ENCODE measurements at regions not wholly inside any gene's neighbourhood (a gene's known extent, or its start where the extent isn't known, plus 50 kb on each side); places are given as distances from the start of the nearest gene placed in this dataset.

GRCh38 chrX:109848461-109849050 lies 115.5 kb upstream of the ACSL4 start:
- H3K27ac Mint-ChIP-seq (ENCODE audit: unreplicated experiment) = peak overlapping the region; percentile 26
- no peak for DNase-seq
- Histone ChIP-seq H3K4me3 (ENCODE audit: low read depth, low read length) (no peak overlapping the region), H3K4me1 (peaks cover 13% of the 10 kb centered on the region; the same call in 1 of the 2 replicates), H3K27me3 (replicated peaks; ENCODE audit: control insufficient read depth, insufficient read depth, low read length) (no peaks in the 10 kb centered on the region), H3K36me3 (ENCODE audit: control insufficient read depth, insufficient read depth, low read length) (no peaks in the 10 kb centered on the region), H3K9me3 (no peaks in the 10 kb centered on the region)
- no peaks in the 10 kb centered on the region for H3K36me3 Mint-ChIP-seq (ENCODE audit: insufficient read depth, unreplicated experiment)
- TF ChIP-seq CTCF (IDR thresholded peaks at IDR 0.05; ENCODE audit: insufficient read depth in 1 of 2, low read depth in 1 of 2, low read length in 1 of 2, severe bottlenecking in 1 of 2, unreplicated experiment in 1 of 2) = no peak
- H3K4me3 Mint-ChIP-seq (ENCODE audit: unreplicated experiment) = no peak overlapping the region
- no peaks in the 10 kb centered on the region for H3K9me3 Mint-ChIP-seq (ENCODE audit: unreplicated experiment)
- POLR2A ChIA-PET = no interaction called here
- BruUV-seq (replicated peaks) = no TSS peak
- CTCF ChIA-PET = interaction anchor here (1.1 kb wide), 1 partner anchor 56 kb away, joined by 4 read pairs; no protein-coding TSS in a partner anchor
- H3K4me1 Mint-ChIP-seq (ENCODE audit: low read depth, unreplicated experiment) = peaks cover 9% of the 10 kb centered on the region
- H3K27me3 Mint-ChIP-seq (ENCODE audit: insufficient read depth, unreplicated experiment) = no peaks in the 10 kb centered on the region
- intact Hi-C loops (cut with micrococcal nuclease; ENCODE audit: unreplicated experiment) = no loop called here

DNA sequence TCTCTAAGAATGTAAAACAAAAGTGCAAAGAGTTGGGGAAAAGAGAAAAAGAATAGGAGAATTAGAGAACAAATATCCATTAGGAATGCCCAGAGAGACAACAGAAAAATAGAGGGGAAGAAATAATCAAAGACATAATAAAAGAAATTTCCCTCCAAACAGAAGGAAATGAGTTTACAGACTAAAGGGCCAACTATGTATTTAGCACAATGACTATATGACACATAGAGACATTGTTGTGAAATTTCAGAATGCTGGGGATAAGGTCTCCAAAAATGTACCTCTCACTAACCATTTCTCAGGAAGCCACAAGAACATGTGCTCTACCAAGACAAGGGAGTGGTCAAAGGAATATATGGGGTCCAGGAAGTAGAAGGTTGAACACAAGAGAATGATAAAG lies 121.0 kb upstream of the ACSL4 start:
- Histone ChIP-seq H3K27me3 (replicated peaks; ENCODE audit: control insufficient read depth, insufficient read depth, low read length) (no peaks in the 10 kb centered on the region), H3K9me3 (no peaks in the 10 kb centered on the region), H3K36me3 (ENCODE audit: control insufficient read depth, insufficient read depth, low read length) (no peaks in the 10 kb centered on the region), H3K4me1 (no peaks in the 10 kb centered on the region), H3K4me3 (ENCODE audit: low read depth, low read length) (no peak overlapping the region)
- intact Hi-C loops (cut with micrococcal nuclease; ENCODE audit: unreplicated experiment) = no loop called here
- ChIA-PET POLR2A (no interaction called here), CTCF (interaction anchor here (0.6 kb wide), 1 partner anchor 141 kb away, joined by 3 read pairs; no protein-coding TSS in a partner anchor)
- Mint-ChIP-seq H3K36me3 (ENCODE audit: insufficient read depth, unreplicated experiment) (no peaks in the 10 kb centered on the region), H3K27ac (ENCODE audit: unreplicated experiment) (no peak overlapping the region), H3K9me3 (ENCODE audit: unreplicated experiment) (no peaks in the 10 kb centered on the region), H3K4me1 (ENCODE audit: low read depth, unreplicated experiment) (no peaks in the 10 kb centered on the region), H3K27me3 (ENCODE audit: insufficient read depth, unreplicated experiment) (no peaks in the 10 kb centered on the region), H3K4me3 (ENCODE audit: unreplicated experiment) (no peak overlapping the region)
- DNase-seq = no peak
- BruUV-seq (replicated peaks) = no TSS peak
- TF ChIP-seq CTCF (IDR thresholded peaks at IDR 0.05; ENCODE audit: insufficient read depth in 1 of 2, low read depth in 1 of 2, low read length in 1 of 2, severe bottlenecking in 1 of 2, unreplicated experiment in 1 of 2) = no peak

DNA sequence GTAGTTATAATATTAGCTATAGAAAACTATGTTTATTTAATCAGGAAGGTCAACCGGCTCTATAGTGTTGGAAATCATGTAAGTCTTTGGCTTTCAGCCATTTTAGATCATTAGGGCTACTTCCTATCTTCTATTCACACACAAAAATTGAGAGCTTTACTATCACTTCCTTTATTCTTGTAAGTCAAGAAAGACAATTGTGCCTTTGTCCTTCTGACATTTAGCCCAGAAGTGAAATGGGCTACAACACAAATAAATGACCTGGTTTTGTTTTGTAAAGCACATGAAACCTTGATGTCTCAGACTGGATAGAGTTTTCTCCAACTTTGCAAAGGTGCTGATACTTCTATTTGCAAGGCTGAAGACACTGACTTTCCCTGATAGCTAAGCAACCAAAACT lies 122.4 kb upstream of the ACSL4 start:
- H3K4me3 Mint-ChIP-seq (ENCODE audit: unreplicated experiment) = no peak overlapping the region
- no peak for TF ChIP-seq CTCF (IDR thresholded peaks at IDR 0.05; ENCODE audit: insufficient read depth in 1 of 2, low read depth in 1 of 2, low read length in 1 of 2, severe bottlenecking in 1 of 2, unreplicated experiment in 1 of 2)
- H3K4me1 Mint-ChIP-seq (ENCODE audit: low read depth, unreplicated experiment) = no peaks in the 10 kb centered on the region
- H3K36me3 Mint-ChIP-seq (ENCODE audit: insufficient read depth, unreplicated experiment) = no peaks in the 10 kb centered on the region
- Histone ChIP-seq H3K27me3 (replicated peaks; ENCODE audit: control insufficient read depth, insufficient read depth, low read length) (no peaks in the 10 kb centered on the region), H3K36me3 (ENCODE audit: control insufficient read depth, insufficient read depth, low read length) (no peaks in the 10 kb centered on the region), H3K4me1 (no peaks in the 10 kb centered on the region), H3K4me3 (ENCODE audit: low read depth, low read length) (no peak overlapping the region), H3K9me3 (no peaks in the 10 kb centered on the region)
- DNase-seq = no peak
- no TSS peak for BruUV-seq (replicated peaks)
- intact Hi-C loops (cut with micrococcal nuclease; ENCODE audit: unreplicated experiment) = loop anchor here (5.0 kb wide), 1 partner anchor 123 kb away; the partner anchor contains the start of gene ACSL4
- ChIA-PET POLR2A (no interaction called here), CTCF (interaction anchor here (4.2 kb wide), 1 partner anchor 142 kb away, joined by 84 read pairs; no protein-coding TSS in a partner anchor)
- H3K27me3 Mint-ChIP-seq (ENCODE audit: insufficient read depth, unreplicated experiment) = no peaks in the 10 kb centered on the region
- no peak overlapping the region for H3K27ac Mint-ChIP-seq (ENCODE audit: unreplicated experiment)
- H3K9me3 Mint-ChIP-seq (ENCODE audit: unreplicated experiment) = no peaks in the 10 kb centered on the region
